ENCODE measurements at regions not wholly inside any gene's neighbourhood (a gene's known extent, or its start where the extent isn't known, plus 50 kb on each side); places are given as distances from the start of the nearest gene placed in this dataset.
"Not testable (repeated sequence)": the region's sequence is repeated elsewhere in the genome, so short reads cannot be mapped to it uniquely, and the experiment has no call there.

GRCh38 chr10:29865700-29866355 is 193.6 kb downstream of the JCAD start:
- Mint-ChIP-seq H3K4me1 (no peaks in the 10 kb centered on the region), H3K4me3 (no peak overlapping the region), H3K36me3 (peaks cover 2% of the 10 kb centered on the region), H3K27ac (no peak overlapping the region), H3K9me3 (peaks cover 6% of the 10 kb centered on the region), H3K27me3 (peaks cover 5% of the 10 kb centered on the region)
- DNase-seq (no peak), ATAC-seq (ENCODE audit: low read depth) (no peak)
- POLR2A ChIA-PET: no interaction called here

GRCh38 chr10:29862923-29863614 is 196.3 kb downstream of the JCAD start:
- Mint-ChIP-seq H3K27ac (no peak overlapping the region), H3K4me1 (no peaks in the 10 kb centered on the region), H3K9me3 (no peaks in the 10 kb centered on the region), H3K27me3 (peaks cover 9% of the 10 kb centered on the region), H3K4me3 (no peak overlapping the region), H3K36me3 (no peaks in the 10 kb centered on the region)
- POLR2A ChIA-PET: no interaction called here
- DNase-seq (no peak), ATAC-seq (ENCODE audit: low read depth) (no peak)

DNA sequence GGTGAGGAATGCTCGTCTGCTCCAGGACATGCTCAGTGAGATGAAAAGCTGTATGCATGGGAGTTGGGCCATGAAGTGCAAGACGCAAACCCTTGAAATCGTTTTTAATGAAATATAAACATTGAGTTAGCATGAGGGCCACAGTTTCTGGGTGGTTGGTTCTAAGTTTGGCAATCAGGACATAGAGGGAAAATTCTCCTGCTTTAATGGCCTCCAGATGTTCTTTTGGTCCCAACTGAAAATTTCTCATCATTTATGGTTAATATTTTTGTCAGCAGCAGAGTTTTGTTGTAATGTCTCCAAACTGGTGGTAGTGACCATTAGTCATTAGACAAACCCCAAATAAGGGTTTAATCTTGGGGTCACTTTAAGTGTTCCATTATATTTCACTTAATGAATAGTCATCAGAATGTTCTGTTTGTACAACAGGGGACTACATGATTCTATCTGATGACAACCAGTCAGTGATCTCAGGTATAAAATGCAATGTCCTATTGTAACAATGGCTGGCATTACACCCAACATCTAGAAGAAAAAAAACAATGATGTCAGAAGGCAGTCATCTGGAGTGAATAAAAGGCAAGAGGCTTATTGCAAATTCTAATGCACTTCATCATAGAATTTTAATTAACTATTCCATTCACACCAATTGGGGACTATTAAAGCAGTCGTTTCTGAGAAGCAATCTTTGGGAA is 197.4 kb downstream of the JCAD start:
- Mint-ChIP-seq H3K4me1 (no peaks in the 10 kb centered on the region), H3K4me3 (no peak overlapping the region), H3K36me3 (no peaks in the 10 kb centered on the region), H3K27me3 (peaks cover 12% of the 10 kb centered on the region), H3K27ac (no peak overlapping the region), H3K9me3 (no peaks in the 10 kb centered on the region)
- ATAC-seq (ENCODE audit: low read depth): no peak
- no peak for DNase-seq
- POLR2A ChIA-PET: no interaction called here

- not testable (repeated sequence) for H3K9me3 Mint-ChIP-seq; ATAC-seq (ENCODE audit: low read depth)
Observed at GRCh38 chr10:29861231-29861630, 198.2 kb downstream of the JCAD start.

DNA sequence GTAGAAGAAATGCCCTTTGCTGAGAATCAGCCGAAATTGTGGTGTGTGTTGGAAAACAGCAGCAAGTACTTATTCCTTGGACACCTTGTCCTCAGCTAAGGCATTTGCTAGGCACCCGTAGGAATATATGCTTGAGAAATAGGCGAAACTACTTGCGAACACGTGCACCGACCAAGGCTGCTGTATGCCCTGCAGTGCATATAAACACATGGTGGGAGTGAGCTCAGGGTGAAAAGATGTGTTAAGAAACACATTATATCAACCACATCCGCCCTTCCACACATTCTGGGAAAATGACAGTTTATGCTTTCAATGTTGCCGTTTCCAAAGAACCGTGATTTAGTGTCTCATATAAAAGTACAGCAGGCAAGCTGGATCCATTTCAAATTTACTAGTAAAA is 199.2 kb downstream of the JCAD start:
- Mint-ChIP-seq H3K36me3 (no peaks in the 10 kb centered on the region), H3K4me3 (no peak overlapping the region), H3K4me1 (no peaks in the 10 kb centered on the region), H3K9me3 (no peaks in the 10 kb centered on the region), H3K27me3 (peaks cover 12% of the 10 kb centered on the region), H3K27ac (no peak overlapping the region)
- DNase-seq (no peak), ATAC-seq (ENCODE audit: low read depth) (no peak)
- POLR2A ChIA-PET: no interaction called here

More at GRCh38 chr10:29861231-29861630, 198.2 kb downstream of the JCAD start:
- H3K4me1 Mint-ChIP-seq, DNase-seq, H3K36me3 Mint-ChIP-seq, H3K4me3 Mint-ChIP-seq, POLR2A ChIA-PET, H3K27ac Mint-ChIP-seq: not testable (repeated sequence)
- H3K27me3 Mint-ChIP-seq: peaks cover 12% of the 10 kb centered on the region

DNA sequence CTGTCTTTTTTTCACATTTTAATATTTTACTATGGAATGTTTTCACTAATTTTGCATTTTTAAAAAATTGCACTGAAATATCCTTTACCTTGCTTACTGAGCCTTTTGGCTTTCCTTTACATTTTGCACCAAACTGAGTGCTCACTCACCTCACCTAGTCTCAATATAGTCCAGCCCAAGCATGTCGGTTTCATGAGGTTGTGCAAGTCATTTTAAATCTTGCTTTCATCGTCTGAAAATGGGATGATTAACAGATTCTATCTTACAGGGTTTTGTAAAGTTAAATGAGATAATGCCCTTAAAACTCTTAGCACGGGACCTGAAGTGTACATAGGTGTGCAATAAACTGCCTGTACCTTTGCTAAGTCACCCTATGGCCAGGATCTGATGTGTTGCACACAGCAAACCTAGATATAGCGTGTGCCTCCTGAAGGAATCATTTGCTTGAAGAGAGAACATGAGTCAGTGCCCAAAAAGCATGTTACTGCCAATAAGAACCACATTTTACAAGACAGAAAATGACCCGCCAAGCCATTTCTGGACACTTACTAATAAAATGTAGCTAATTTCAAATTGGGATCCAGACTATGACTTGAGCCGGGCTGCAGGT is 199.8 kb downstream of the JCAD start:
- Mint-ChIP-seq H3K4me1 (no peaks in the 10 kb centered on the region), H3K4me3 (no peak overlapping the region), H3K36me3 (no peaks in the 10 kb centered on the region), H3K9me3 (no peaks in the 10 kb centered on the region), H3K27ac (no peak overlapping the region), H3K27me3 (peaks cover 10% of the 10 kb centered on the region)
- POLR2A ChIA-PET: no interaction called here
- DNase-seq (no peak), ATAC-seq (ENCODE audit: low read depth) (no peak)

DNA sequence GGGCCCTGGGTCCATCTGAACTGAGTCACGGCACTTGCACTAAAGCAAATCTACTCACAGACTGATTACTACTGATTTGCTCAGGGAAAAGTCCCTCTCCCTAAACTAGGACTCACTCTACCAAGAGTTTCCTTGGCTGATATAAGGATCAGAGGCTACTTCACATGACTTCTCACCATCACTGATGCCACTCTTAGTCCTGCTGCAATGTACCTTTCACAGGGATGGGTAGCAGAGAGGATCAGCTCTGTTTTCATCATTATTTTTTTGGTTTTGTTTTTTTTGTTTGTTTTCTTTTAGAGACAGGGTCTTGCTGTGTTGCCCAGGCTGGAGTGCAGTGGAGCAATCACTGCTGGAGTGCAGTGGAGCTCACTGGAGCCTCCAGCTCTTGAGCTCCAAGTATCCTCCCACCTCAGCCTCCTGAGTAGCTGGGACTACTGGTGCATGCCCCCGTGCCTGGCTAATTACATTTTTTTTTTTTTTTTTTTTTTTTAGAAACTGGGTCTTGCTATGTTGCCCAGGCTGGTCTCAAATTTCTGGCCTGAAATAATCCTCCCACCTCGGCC is 200.6 kb downstream of the JCAD start:
- POLR2A ChIA-PET: no interaction called here
- Mint-ChIP-seq H3K9me3 (no peaks in the 10 kb centered on the region), H3K4me1 (no peaks in the 10 kb centered on the region), H3K27ac (no peak overlapping the region), H3K4me3 (no peak overlapping the region), H3K27me3 (peaks cover 10% of the 10 kb centered on the region), H3K36me3 (no peaks in the 10 kb centered on the region)
- DNase-seq: no peak
- ATAC-seq (ENCODE audit: low read depth): no peak

GRCh38 chr10:29857843-29858701 is 201.3 kb downstream of the JCAD start:
- H3K27me3 Mint-ChIP-seq: peaks cover 8% of the 10 kb centered on the region
- no peaks in the 10 kb centered on the region for H3K9me3 Mint-ChIP-seq
- DNase-seq: no peak
- no peaks in the 10 kb centered on the region for H3K4me1 Mint-ChIP-seq
- POLR2A ChIA-PET: no interaction called here
- H3K36me3 Mint-ChIP-seq: no peaks in the 10 kb centered on the region
- H3K4me3 Mint-ChIP-seq: no peak overlapping the region
- ATAC-seq (ENCODE audit: low read depth): no peak
- no peak overlapping the region for H3K27ac Mint-ChIP-seq

GRCh38 chr10:29856295-29856694 is 203.1 kb downstream of the JCAD start:
- no peak overlapping the region for H3K4me3 Mint-ChIP-seq

DNA sequence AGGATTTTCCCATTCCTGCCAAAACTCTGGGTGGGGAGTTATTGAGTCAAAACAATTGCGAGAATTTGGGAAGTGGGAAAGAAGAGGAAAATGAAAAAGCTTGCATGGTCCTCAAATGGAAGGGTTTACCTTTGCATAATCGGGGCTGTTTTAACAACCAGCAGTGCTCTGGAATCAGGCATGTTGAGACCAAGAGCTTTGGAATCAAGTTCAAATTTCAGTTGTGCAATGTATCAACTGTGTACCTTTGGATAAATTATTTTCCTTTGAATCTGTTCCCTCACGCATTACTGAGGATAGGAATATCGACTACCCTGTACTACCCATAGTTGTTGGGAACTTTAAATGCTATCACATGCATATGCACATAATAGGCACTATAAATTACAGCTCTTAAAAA is 205.5 kb downstream of the JCAD start:
- no peaks in the 10 kb centered on the region for H3K36me3 Mint-ChIP-seq
- no peaks in the 10 kb centered on the region for H3K9me3 Mint-ChIP-seq
- DNase-seq (no peak), ATAC-seq (ENCODE audit: low read depth) (no peak)
- H3K27me3 Mint-ChIP-seq: peaks cover 14% of the 10 kb centered on the region
- POLR2A ChIA-PET: no interaction called here
- no peak overlapping the region for H3K4me3 Mint-ChIP-seq
- no peak overlapping the region for H3K27ac Mint-ChIP-seq
- no peaks in the 10 kb centered on the region for H3K4me1 Mint-ChIP-seq

More at GRCh38 chr10:29856295-29856694, 203.1 kb downstream of the JCAD start:
- H3K27me3 Mint-ChIP-seq: peaks cover 9% of the 10 kb centered on the region
- H3K36me3 Mint-ChIP-seq: no peaks in the 10 kb centered on the region
- POLR2A ChIA-PET: no interaction called here
- DNase-seq (no peak), ATAC-seq (ENCODE audit: low read depth) (no peak)
- H3K27ac Mint-ChIP-seq: no peak overlapping the region
- no peaks in the 10 kb centered on the region for H3K9me3 Mint-ChIP-seq
- no peaks in the 10 kb centered on the region for H3K4me1 Mint-ChIP-seq

- H3K27ac Mint-ChIP-seq: no peak overlapping the region
- POLR2A ChIA-PET: no interaction called here
- H3K4me3 Mint-ChIP-seq: no peak overlapping the region
- no peak for ATAC-seq (ENCODE audit: low read depth)
- H3K9me3 Mint-ChIP-seq: no peaks in the 10 kb centered on the region
- no peak for DNase-seq
- H3K36me3 Mint-ChIP-seq: no peaks in the 10 kb centered on the region
- peaks cover 16% of the 10 kb centered on the region for H3K27me3 Mint-ChIP-seq
- no peaks in the 10 kb centered on the region for H3K4me1 Mint-ChIP-seq
Observed at GRCh38 chr10:29851241-29851640, 208.1 kb downstream of the JCAD start.

- Mint-ChIP-seq H3K27me3 (peaks cover 18% of the 10 kb centered on the region), H3K4me1 (no peaks in the 10 kb centered on the region), H3K9me3 (no peaks in the 10 kb centered on the region), H3K27ac (no peak overlapping the region), H3K36me3 (no peaks in the 10 kb centered on the region), H3K4me3 (no peak overlapping the region)
- no peak for DNase-seq
- no peak for ATAC-seq (ENCODE audit: low read depth)
- POLR2A ChIA-PET: no interaction called here
Observed at GRCh38 chr10:29850371-29850770, 209.0 kb downstream of the JCAD start.

- no peak overlapping the region for H3K27ac Mint-ChIP-seq
- H3K9me3 Mint-ChIP-seq: no peaks in the 10 kb centered on the region
- H3K4me1 Mint-ChIP-seq: no peaks in the 10 kb centered on the region
- POLR2A ChIA-PET: no interaction called here
- ATAC-seq (ENCODE audit: low read depth) (no peak), DNase-seq (no peak)
- H3K4me3 Mint-ChIP-seq: no peak overlapping the region
- no peaks in the 10 kb centered on the region for H3K36me3 Mint-ChIP-seq
- peaks cover 19% of the 10 kb centered on the region for H3K27me3 Mint-ChIP-seq
Observed at GRCh38 chr10:29849886-29850285, 209.5 kb downstream of the JCAD start.

Data from activated naive CD8-positive, alpha-beta T cell treated with anti-CD3 and anti-CD28 coated beads, Interleukin-2, amount 10 ng/mL, durations not matched to agents 7 days and 5 days (primary cell).